ENCODE measurements at regions not wholly inside any gene's neighbourhood (a gene's known extent, or its start where the extent isn't known, plus 50 kb on each side); places are given as distances from the start of the nearest gene placed in this dataset.

GRCh38 chr6:22126910-22127309 lies 169.9 kb downstream of the PRL start:
- TF ChIP-seq CTCF (IDR thresholded peaks at IDR 0.05; ENCODE audit: low read depth, low read length, missing input control) (no peak), ZBTB33 (IDR thresholded peaks at IDR 0.05) (no peak), FOXA1 (IDR thresholded peaks at IDR 0.05) (no peak), MAX (IDR thresholded peaks at IDR 0.05) (no peak), RAD21 (IDR thresholded peaks at IDR 0.05) (no peak)
